ENCODE measurements at regions not wholly inside any gene's neighbourhood (a gene's known extent, or its start where the extent isn't known, plus 50 kb on each side); places are given as distances from the start of the nearest gene placed in this dataset.

DNA sequence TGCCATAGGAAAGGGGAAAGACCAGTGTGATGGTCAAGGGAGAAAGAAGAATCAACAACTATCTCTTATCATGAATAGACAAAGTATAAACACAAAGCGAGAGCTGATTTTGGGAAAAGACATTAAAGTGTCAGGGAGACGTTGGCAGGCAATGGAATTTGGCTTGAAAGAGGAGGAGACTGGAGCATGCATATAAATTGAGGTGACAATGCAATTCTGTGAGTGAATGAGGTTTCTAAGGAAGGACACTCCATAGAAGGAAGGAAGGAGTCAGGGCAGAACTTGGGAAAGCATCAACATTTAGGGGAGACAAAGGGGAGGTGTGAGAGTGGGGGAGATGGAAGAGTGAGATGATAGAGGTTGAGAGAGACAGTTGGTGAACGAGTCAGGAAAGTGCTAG lies 543.0 kb upstream of the TBL1XR1 start:
- TF ChIP-seq, protein P1, sequence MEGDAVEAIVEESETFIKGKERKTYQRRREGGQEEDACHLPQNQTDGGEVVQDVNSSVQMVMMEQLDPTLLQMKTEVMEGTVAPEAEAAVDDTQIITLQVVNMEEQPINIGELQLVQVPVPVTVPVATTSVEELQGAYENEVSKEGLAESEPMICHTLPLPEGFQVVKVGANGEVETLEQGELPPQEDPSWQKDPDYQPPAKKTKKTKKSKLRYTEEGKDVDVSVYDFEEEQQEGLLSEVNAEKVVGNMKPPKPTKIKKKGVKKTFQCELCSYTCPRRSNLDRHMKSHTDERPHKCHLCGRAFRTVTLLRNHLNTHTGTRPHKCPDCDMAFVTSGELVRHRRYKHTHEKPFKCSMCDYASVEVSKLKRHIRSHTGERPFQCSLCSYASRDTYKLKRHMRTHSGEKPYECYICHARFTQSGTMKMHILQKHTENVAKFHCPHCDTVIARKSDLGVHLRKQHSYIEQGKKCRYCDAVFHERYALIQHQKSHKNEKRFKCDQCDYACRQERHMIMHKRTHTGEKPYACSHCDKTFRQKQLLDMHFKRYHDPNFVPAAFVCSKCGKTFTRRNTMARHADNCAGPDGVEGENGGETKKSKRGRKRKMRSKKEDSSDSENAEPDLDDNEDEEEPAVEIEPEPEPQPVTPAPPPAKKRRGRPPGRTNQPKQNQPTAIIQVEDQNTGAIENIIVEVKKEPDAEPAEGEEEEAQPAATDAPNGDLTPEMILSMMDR (IDR thresholded peaks at IDR 0.05; ENCODE audit: control extremely low read depth in 1 of 3, insufficient read depth in 1 of 3, low read depth in 1 of 3, low read length in 3 of 3), result no peak
- TF ChIP-seq, protein P2, sequence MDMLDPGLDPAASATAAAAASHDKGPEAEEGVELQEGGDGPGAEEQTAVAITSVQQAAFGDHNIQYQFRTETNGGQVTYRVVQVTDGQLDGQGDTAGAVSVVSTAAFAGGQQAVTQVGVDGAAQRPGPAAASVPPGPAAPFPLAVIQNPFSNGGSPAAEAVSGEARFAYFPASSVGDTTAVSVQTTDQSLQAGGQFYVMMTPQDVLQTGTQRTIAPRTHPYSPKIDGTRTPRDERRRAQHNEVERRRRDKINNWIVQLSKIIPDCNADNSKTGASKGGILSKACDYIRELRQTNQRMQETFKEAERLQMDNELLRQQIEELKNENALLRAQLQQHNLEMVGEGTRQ (IDR thresholded peaks at IDR 0.05; ENCODE audit: low read length), result no peak
- no peak for TF ChIP-seq EZH2 (IDR thresholded peaks at IDR 0.05; ENCODE audit: low read depth, low read length, severe bottlenecking)
